HCT116 (cell line): ENCODE measurements at regions not wholly inside any gene's neighbourhood (a gene's known extent, or its start where the extent isn't known, plus 50 kb on each side); places are given as distances from the start of the nearest gene placed in this dataset.

Experiments used
- ATAC-seq: fragments of 200-7000 bp; cut with Tn5 transposase; 2 replicates; pipeline ENCODE4 v1.9.1; 2020; ENCODE audit warnings: mild to moderate bottlenecking, moderate library complexity
- BruUV-seq: library from RNA; stranded (reverse); fragments of 400-500 nt; replicated peaks from 2 replicates; lab custom pipeline; 2021; lab: Mats Ljungman, UMichigan
- CTCF ChIA-PET: fragments of 300-600 bp; sonication (Branson Sonifier 250); formaldehyde crosslinking; loops from one replicate; lab custom pipeline; 2021; ENCODE audit warnings: antibody characterized with exemption; lab: Charles Lee
- POLR2A ChIA-PET: fragments of 300-600, 350-600 bp; sonication (Branson Sonifier 250); formaldehyde crosslinking; loops from one replicate; lab custom pipeline; 2021; ENCODE audit warnings: antibody characterized with exemption; lab: Charles Lee
- RAD21 ChIA-PET, 2 experiments: fragments of 300-600 bp; sonication (Branson Sonifier 250); formaldehyde crosslinking; loops; one replicate each; lab custom pipeline; 2023; ENCODE audit warnings: low total read pairs in 2 of 2; ENCODE audit not compliant: uncharacterized antibody in 2 of 2, unreplicated experiment in 2 of 2, low non-redundant PET in 1 of 2; lab: Charles Lee
- DNase-seq: peaks from one replicate; pipeline ENCODE4 v3.0.0-alpha.2; 2010; ENCODE audit warnings: low read depth, low spot score
- H2AFZ ChIP-seq: fragments of 200-600 bp; shearing (Covaris generic), sonication (generic); 2 replicates; pipeline ENCODE4 v1.6.1; 2017; ENCODE audit warnings: low read depth, mixed run types, mixed read lengths, antibody characterized with exemption, low read length; ENCODE audit not compliant: poor library complexity, severe bottlenecking
- H3K27ac ChIP-seq: 2 replicates; pipeline ENCODE4 v1.5.1; 2012; ENCODE audit warnings: low read depth, low read length
- H3K27me3 ChIP-seq: fragments of 200-600 bp; sonication (generic); 2 replicates; pipeline ENCODE4 v1.6.1; 2016; ENCODE audit warnings: mixed run types, low read length, mixed read lengths; ENCODE audit not compliant: insufficient read depth
- H3K36me3 ChIP-seq, 2 experiments: fragments of 200-500 bp in 1 of 2; fragments of 200-600 bp in 1 of 2; sonication (Bioruptor generic) in 1 of 2; sonication (generic) in 1 of 2; 2 replicates each; pipeline versions ENCODE4 v1.5.1 to v1.6.1; 2014 to 2016; ENCODE audit warnings: low read length in 2 of 2, inconsistent platforms in 1 of 2, mixed read lengths in 1 of 2, mixed run types in 1 of 2; ENCODE audit not compliant: insufficient read depth in 2 of 2, control insufficient read depth in 1 of 2
- H3K4me1 ChIP-seq, 2 experiments: fragments of 200-600 bp in 1 of 2; sonication (generic) in 1 of 2; 2 replicates each; pipeline versions ENCODE4 v1.5.1 to v1.6.1; 2012 to 2017; ENCODE audit warnings: low read length in 2 of 2, inconsistent platforms in 1 of 2, mild to moderate bottlenecking in 1 of 2, mixed read lengths in 1 of 2, mixed run types in 1 of 2, moderate library complexity in 1 of 2; ENCODE audit not compliant: insufficient read depth in 2 of 2, control insufficient read depth in 1 of 2
- H3K4me2 ChIP-seq: fragments of 200-600 bp; sonication (generic); 2 replicates; pipeline ENCODE4 v1.6.1; 2017; ENCODE audit warnings: mixed run types, low read length, mixed read lengths
- H3K4me3 ChIP-seq, 2 experiments: fragments of 200-600 bp in 1 of 2; sonication (generic) in 1 of 2; replicated peaks in 1 of 2; 2 replicates each; pipeline ENCODE4 v1.5.1; 2011 to 2016; ENCODE audit warnings: low read length in 2 of 2, control low read depth in 1 of 2, low read depth in 1 of 2, mild to moderate bottlenecking in 1 of 2, mixed read lengths in 1 of 2, mixed run types in 1 of 2
- H3K79me2 ChIP-seq: fragments of 200-600 bp; sonication (generic); 2 replicates; pipeline ENCODE4 v1.6.1; 2017; ENCODE audit warnings: mild to moderate bottlenecking, mixed run types, low read length, moderate library complexity, mixed read lengths; ENCODE audit not compliant: insufficient read depth
- H3K9ac ChIP-seq: fragments of 200-600 bp; sonication (generic); 2 replicates; pipeline ENCODE4 v1.6.1; 2016; ENCODE audit warnings: low read length, mixed read lengths
- H3K9me2 ChIP-seq: fragments of 200-600 bp; sonication (generic), shearing (Covaris generic); 2 replicates; pipeline ENCODE4 v1.6.1; 2017; ENCODE audit warnings: mixed run types, mild to moderate bottlenecking, moderate library complexity; ENCODE audit not compliant: insufficient read depth
- H3K9me3 ChIP-seq, 2 experiments: fragments of 200-500 bp in 1 of 2; fragments of 200-600 bp in 1 of 2; sonication (Bioruptor generic) in 1 of 2; sonication (generic) in 1 of 2; 2 replicates each; pipeline ENCODE4 v1.6.1; 2014 to 2017; ENCODE audit warnings: low read length in 2 of 2, mixed read lengths in 2 of 2, inconsistent platforms in 1 of 2, low read depth in 1 of 2, mild to moderate bottlenecking in 1 of 2, mixed run types in 1 of 2, moderate library complexity in 1 of 2; ENCODE audit not compliant: control insufficient read depth in 1 of 2, insufficient read depth in 1 of 2
- H4K20me1 ChIP-seq: fragments of 200-600 bp; sonication (generic), shearing (Covaris generic); 2 replicates; pipeline ENCODE4 v1.6.1; 2017; ENCODE audit warnings: mixed run types, mild to moderate bottlenecking, moderate library complexity; ENCODE audit not compliant: insufficient read depth
- CBX3 ChIP-seq: IDR thresholded peaks from 2 replicates; pipeline ENCODE4 v1.6.1; 2012; ENCODE audit warnings: low read depth
- CEBPB ChIP-seq: IDR thresholded peaks from 2 replicates; pipeline ENCODE4 v1.6.1; 2012; ENCODE audit warnings: low read depth
- EGR1 ChIP-seq: IDR thresholded peaks from 2 replicates; pipeline ENCODE4 v1.6.1; 2012; ENCODE audit warnings: low read depth
- ELF1 ChIP-seq: IDR thresholded peaks from 2 replicates; pipeline ENCODE4 v1.6.1; 2012; ENCODE audit warnings: low read depth, borderline replicate concordance
- POLR2AphosphoS5 ChIP-seq: IDR thresholded peaks from 2 replicates; pipeline ENCODE4 v1.6.1; 2011; ENCODE audit warnings: mild to moderate bottlenecking, low read depth, low read length, moderate library complexity
- ZBTB33 ChIP-seq: IDR thresholded peaks from 2 replicates; pipeline ENCODE4 v1.6.1; 2011; ENCODE audit warnings: mild to moderate bottlenecking, low read length, moderate library complexity; ENCODE audit not compliant: insufficient replicate concordance; ENCODE audit errors: extremely low read depth
- ZFX ChIP-seq: fragments of 450-650 bp; IDR thresholded peaks from 2 replicates; pipeline ENCODE4 v1.6.1; 2017
- intact Hi-C: fragments of 100-400 bp; cut with micrococcal nuclease; formaldehyde crosslinking; loops from 2 replicates; pipeline ENCODE4 v1.10.0; 2022

GRCh38 chr11:82523141-82523540 lies 210.5 kb downstream of the FAM181B start:
- intact Hi-C loops: no loop called here
- Histone ChIP-seq H3K36me3 (no peaks in the 10 kb centered on the region), H3K4me2 (no peak overlapping the region), H3K27ac (no peak overlapping the region), H3K9me3 (peaks cover 0 to 6% of the 10 kb centered on the region in 2 experiments; a peak in 1 of 4 replicates), H3K4me3 (no peak overlapping the region), H3K4me1 (no peaks in the 10 kb centered on the region), H3K9me2 (no peaks in the 10 kb centered on the region), H2AFZ (no peak overlapping the region), H3K79me2 (no peaks in the 10 kb centered on the region), H3K27me3 (no peaks in the 10 kb centered on the region), H4K20me1 (no peaks in the 10 kb centered on the region), H3K9ac (no peak overlapping the region)
- no peak for DNase-seq
- POLR2A ChIA-PET: no interaction called here
- RAD21 ChIA-PET: no interaction called here
- CTCF ChIA-PET: no interaction called here
- no peak for ATAC-seq
- TF ChIP-seq CBX3 (no peak), EGR1 (no peak), POLR2AphosphoS5 (no peak)
- BruUV-seq: no TSS peak

DNA sequence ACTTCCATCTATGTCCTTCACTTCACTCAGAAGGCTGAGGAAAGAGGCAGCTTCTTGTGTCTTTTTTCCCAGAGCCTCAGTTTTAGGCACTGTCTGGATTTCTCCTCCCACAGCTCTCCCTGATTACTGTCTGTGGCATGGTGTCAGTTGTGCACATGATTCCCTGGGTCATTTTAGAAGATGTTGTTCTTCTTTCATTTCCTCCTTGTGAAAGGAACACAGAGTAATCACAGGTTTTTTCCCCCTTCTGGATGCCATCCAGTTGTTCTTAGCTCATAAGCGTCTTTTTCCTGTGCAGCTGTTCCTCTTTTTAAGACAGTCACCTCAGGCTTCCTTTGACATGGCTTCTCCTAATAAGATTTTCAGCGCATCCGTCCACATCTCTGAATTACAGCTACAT lies 212.2 kb downstream of the FAM181B start:
- CTCF ChIA-PET: no interaction called here
- TF ChIP-seq ZBTB33 (no peak), ELF1 (no peak), ZFX (no peak), CBX3 (no peak), CEBPB (no peak), EGR1 (no peak)
- BruUV-seq: no TSS peak
- Histone ChIP-seq H3K9me2 (no peaks in the 10 kb centered on the region), H3K27me3 (no peaks in the 10 kb centered on the region), H3K4me2 (no peak overlapping the region), H2AFZ (no peak overlapping the region), H4K20me1 (no peaks in the 10 kb centered on the region), H3K27ac (no peak overlapping the region), H3K4me1 (no peaks in the 10 kb centered on the region), H3K4me3 (no peak overlapping the region), H3K79me2 (no peaks in the 10 kb centered on the region), H3K36me3 (no peaks in the 10 kb centered on the region), H3K9ac (no peak overlapping the region), H3K9me3 (no peaks in the 10 kb centered on the region)
- POLR2A ChIA-PET: no interaction called here
- intact Hi-C loops: no loop called here
- ATAC-seq (no peak), DNase-seq (no peak)
- RAD21 ChIA-PET: no interaction called here
